GM10248 (cell line): ENCODE measurements at regions not wholly inside any gene's neighbourhood (a gene's known extent, or its start where the extent isn't known, plus 50 kb on each side); places are given as distances from the start of the nearest gene placed in this dataset.
"Not testable (repeated sequence)": the region's sequence is repeated elsewhere in the genome, so short reads cannot be mapped to it uniquely, and the experiment has no call there.

Experiments used
- CTCF ChIA-PET: fragments of 300-600 bp; sonication (Branson Sonifier 250); formaldehyde crosslinking; extraction: SDS; loops from one replicate; lab custom pipeline; 2021; ENCODE audit warnings: antibody characterized with exemption; lab: Yijun Ruan, JAX
- POLR2A ChIA-PET: fragments of 350-650 bp; sonication (Branson Sonifier 250); formaldehyde crosslinking; extraction: SDS; loops from one replicate; lab custom pipeline; 2020; ENCODE audit warnings: antibody characterized with exemption; lab: Yijun Ruan, JAX
- DNase-seq: peaks from one replicate; pipeline ENCODE4 v3.0.0; 2012; ENCODE audit errors: extremely low spot score
- CTCF ChIP-seq: IDR thresholded peaks from 2 replicates; pipeline ENCODE4 v1.5.1; 2012; ENCODE audit warnings: mild to moderate bottlenecking, low read depth; ENCODE audit errors: extremely low read depth, missing control alignments, control extremely low read depth

- CTCF ChIA-PET = no interaction called here
- POLR2A ChIA-PET = no interaction called here
- DNase-seq = no peak
- TF ChIP-seq CTCF = no peak
These were observed 174.5 kb downstream of the CD83 start for GRCh38 chr6:14292119-14292518.

DNA sequence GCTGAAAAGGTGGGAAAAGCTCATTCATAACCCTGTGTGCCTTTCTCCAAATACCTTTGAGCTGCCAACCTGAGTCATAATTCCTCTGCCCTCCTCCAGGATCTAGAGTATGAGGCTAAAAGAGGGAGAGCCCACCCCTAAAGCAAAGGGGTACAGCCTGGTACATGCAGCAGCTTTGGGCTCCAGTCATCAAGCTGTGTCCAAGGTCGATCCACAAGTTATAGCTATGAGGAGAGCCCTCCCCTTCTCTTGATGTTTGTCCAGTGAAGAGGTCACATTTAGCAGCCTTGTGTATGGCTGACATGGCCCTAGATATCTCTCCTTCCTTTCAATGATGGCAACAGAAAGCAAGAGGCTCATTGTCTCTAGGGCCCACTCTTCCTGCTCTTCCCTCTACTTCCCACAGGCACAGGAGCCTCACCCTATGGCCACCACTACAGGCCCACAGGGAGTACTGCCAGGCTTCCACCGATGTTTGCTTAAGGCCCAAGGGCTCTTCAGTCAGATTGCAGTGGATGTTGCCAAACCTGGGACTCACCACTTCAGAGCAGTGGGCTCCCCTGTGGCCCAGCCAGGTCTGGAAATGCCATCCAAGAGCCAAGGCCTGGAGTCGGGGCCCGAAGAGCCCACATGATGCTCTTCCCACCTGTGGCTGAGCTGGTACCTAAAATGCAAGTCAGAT, 176.8 kb downstream of the CD83 start:
- no peak for DNase-seq
- no peak for TF ChIP-seq CTCF
- POLR2A ChIA-PET = no interaction called here
- CTCF ChIA-PET = interaction anchor here (1.0 kb wide), 2 partner anchors 9 to 16 kb away, joined by 3 read pairs; no protein-coding TSS in a partner anchor

- POLR2A ChIA-PET, DNase-seq, CTCF ChIA-PET: not testable (repeated sequence)
These were observed 179.1 kb downstream of the CD83 start for GRCh38 chr6:14296698-14297097.

DNA sequence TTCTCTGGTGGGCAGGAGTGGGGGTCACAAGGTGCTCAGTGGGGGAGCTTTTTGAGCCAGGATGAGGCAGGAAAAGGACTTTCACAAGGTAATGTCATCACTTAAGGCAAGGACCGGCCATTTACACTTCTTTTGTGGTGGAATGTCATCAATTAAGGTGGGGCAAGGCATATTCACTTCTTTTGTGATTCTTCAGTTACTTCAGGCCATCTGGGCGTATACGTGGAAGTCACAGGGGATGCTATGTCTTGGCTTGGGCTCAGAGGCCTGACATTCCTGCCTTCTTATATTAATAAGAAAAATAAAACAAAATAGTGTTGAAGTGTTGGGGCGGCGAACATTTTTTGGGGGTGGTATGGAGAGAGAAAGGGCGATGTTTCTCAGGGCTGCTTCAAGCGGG, 179.5 kb downstream of the CD83 start:
- POLR2A ChIA-PET, DNase-seq, CTCF ChIA-PET: not testable (repeated sequence)

- DNase-seq, CTCF ChIA-PET, POLR2A ChIA-PET: not testable (repeated sequence)
These were observed 182.6 kb downstream of the CD83 start for GRCh38 chr6:14300189-14300588.

DNA sequence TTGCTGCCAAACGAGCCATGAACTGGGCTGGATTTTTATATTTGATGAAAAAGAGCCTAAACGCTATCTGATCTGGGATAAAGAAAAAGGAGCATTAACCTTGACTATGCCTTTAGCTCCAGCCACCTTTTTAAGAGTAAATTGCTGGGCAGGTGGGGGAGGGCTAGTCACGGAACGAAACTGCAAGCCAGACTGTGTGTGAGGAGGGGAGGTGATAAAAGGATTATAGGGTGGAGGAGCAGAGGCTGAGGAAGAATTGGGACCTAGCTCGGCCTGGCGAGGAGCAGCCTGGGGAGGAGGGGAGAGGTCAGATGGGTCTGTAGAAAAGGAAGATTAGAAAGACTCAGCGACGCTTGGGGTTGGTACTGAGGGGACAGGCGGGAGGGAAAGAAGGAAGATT, 183.1 kb downstream of the CD83 start:
- POLR2A ChIA-PET, CTCF ChIA-PET, DNase-seq: not testable (repeated sequence)

DNA sequence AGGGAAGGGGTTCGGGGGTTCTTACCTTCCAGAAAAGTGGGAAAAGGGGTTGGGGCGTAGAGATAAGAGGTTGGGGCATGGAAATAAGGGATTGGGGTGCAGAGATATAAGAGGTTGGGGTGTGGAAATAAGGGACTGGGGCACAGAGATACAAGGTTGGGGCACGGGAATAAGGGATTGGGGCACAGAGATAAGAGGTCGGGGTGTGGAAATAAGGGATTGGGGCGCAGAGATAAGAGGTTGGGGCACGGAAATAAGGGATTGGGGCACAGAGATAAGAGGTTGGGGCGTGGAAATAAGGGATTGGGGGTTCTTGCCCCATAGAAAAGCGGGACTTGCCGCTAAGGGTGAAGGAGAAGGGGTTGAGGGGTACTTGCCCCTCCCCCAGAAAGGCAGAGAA, 183.9 kb downstream of the CD83 start:
- DNase-seq, CTCF ChIA-PET, POLR2A ChIA-PET: not testable (repeated sequence)

DNA sequence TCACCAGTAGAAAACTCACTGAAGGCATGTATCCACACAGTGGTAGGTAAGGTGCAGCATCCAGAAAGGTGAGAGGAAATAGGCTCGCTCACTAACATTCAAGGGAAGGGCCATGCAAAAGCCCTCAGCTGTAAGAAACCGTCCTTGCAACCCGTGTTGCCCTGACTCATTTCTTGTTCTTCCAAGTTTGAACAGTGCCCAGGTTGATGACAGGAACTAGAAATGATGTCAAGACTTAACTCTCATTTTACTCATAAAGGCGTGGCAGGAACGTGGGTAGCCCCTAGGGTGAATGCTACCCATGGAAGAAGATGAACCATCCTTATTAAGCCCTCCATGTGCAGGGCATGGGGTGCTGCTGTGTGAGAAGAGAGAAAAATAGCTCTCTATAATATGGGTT, 187.6 kb downstream of the CD83 start:
- CTCF ChIA-PET = interaction anchor here (1.6 kb wide), 1 partner anchor 11 kb away, joined by 6 read pairs; no protein-coding TSS in a partner anchor
- TF ChIP-seq CTCF = no peak
- DNase-seq = no peak
- POLR2A ChIA-PET = no interaction called here

GRCh38 chr6:14305624-14306023, 188.1 kb downstream of the CD83 start:
- CTCF ChIA-PET = interaction anchor here (1.6 kb wide), 1 partner anchor 11 kb away, joined by 6 read pairs; no protein-coding TSS in a partner anchor
- POLR2A ChIA-PET = no interaction called here
- TF ChIP-seq CTCF = no peak
- DNase-seq = no peak
